DND-41 (cell line): ENCODE measurements at regions not wholly inside any gene's neighbourhood (a gene's known extent, or its start where the extent isn't known, plus 50 kb on each side); places are given as distances from the start of the nearest gene placed in this dataset.

Experiments
- EZH2 ChIP-seq: IDR thresholded peaks from 3 replicates; pipeline ENCODE4 v1.6.1; 2012; ENCODE audit warnings: borderline replicate concordance, low read depth, mild to moderate bottlenecking, moderate library complexity, low read length, inconsistent platforms; ENCODE audit not compliant: severe bottlenecking
- TF ChIP-seq, protein P1 (sequence below): IDR thresholded peaks from 2 replicates; pipeline ENCODE4 v1.5.1; 2012; ENCODE audit warnings: borderline replicate concordance, low read length, moderate library complexity, mild to moderate bottlenecking; ENCODE audit not compliant: poor library complexity, severe bottlenecking; ENCODE audit errors: extremely low read depth

DNA sequence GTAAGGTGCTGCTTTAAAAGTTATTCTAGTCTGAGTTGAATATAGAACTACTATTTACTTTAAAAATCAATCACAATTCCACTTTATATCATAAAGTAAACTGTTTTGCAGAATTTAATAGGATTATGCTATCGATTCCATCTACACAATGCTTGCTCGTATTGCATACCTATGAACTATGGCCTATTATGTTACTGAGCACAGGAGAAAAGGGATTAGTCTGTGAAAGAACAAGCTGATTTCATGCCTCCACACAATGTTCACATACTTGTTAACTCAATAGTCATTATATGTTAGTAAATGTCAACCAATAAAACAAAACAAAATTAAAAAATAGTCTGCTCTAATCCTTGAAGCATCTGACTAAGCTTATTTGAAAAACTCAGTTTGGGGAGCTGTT lies 223.6 kb downstream of the PCDH10 start:
- TF ChIP-seq, protein P1, sequence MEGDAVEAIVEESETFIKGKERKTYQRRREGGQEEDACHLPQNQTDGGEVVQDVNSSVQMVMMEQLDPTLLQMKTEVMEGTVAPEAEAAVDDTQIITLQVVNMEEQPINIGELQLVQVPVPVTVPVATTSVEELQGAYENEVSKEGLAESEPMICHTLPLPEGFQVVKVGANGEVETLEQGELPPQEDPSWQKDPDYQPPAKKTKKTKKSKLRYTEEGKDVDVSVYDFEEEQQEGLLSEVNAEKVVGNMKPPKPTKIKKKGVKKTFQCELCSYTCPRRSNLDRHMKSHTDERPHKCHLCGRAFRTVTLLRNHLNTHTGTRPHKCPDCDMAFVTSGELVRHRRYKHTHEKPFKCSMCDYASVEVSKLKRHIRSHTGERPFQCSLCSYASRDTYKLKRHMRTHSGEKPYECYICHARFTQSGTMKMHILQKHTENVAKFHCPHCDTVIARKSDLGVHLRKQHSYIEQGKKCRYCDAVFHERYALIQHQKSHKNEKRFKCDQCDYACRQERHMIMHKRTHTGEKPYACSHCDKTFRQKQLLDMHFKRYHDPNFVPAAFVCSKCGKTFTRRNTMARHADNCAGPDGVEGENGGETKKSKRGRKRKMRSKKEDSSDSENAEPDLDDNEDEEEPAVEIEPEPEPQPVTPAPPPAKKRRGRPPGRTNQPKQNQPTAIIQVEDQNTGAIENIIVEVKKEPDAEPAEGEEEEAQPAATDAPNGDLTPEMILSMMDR: no peak
- TF ChIP-seq EZH2: no peak
